HEK293T (cell line): ENCODE measurements at regions not wholly inside any gene's neighbourhood (a gene's known extent, or its start where the extent isn't known, plus 50 kb on each side); places are given as distances from the start of the nearest gene placed in this dataset.

Experiments
- BHLHE40 ChIP-seq: fragments of 450-650 bp; IDR thresholded peaks from 2 replicates; pipeline ENCODE4 v1.6.1; 2016; ENCODE audit warnings: mild to moderate bottlenecking, moderate library complexity, borderline replicate concordance
- FOXK2 ChIP-seq: fragments of 450-650 bp; IDR thresholded peaks from 2 replicates; pipeline ENCODE4 v1.6.1; 2016; ENCODE audit warnings: mild to moderate bottlenecking
- HDGF ChIP-seq: fragments of 450-650 bp; IDR thresholded peaks from 2 replicates; pipeline ENCODE4 v1.6.1; 2017; ENCODE audit warnings: antibody characterized with exemption, borderline replicate concordance
- SP1 ChIP-seq: fragments of 450-650 bp; IDR thresholded peaks from 2 replicates; pipeline ENCODE4 v1.6.1; 2017
- SUZ12 ChIP-seq: fragments of 450-650 bp; IDR thresholded peaks from 2 replicates; pipeline ENCODE4 v1.6.1; 2016; ENCODE audit warnings: mild to moderate bottlenecking

- TF ChIP-seq SP1 (no peak), FOXK2 (no peak), HDGF (no peak), SUZ12 (no peak), BHLHE40 (no peak)
Observed at GRCh38 chr9:18040327-18040726, 433.6 kb upstream of the ADAMTSL1 start.
